Immature natural killer cell (primary cell): ENCODE measurements at regions not wholly inside any gene's neighbourhood (a gene's known extent, or its start where the extent isn't known, plus 50 kb on each side); places are given as distances from the start of the nearest gene placed in this dataset.
"Not testable (repeated sequence)": the region's sequence is repeated elsewhere in the genome, so short reads cannot be mapped to it uniquely, and the experiment has no call there.

Experiments
- DNase-seq, 3 donors: peaks; one replicate each; pipeline ENCODE4 v3.0.0; 2022; ENCODE audit warnings: mixed read lengths in 1 of 3
- H3K27ac Mint-ChIP-seq, 6 donors: one replicate each; pipeline ENCODE4 v1.8.0; 2020; ENCODE audit warnings: mixed read lengths in 6 of 6, mild to moderate bottlenecking in 5 of 6, inconsistent platforms in 4 of 6, moderate library complexity in 3 of 6
- H3K27me3 Mint-ChIP-seq, 3 donors: one replicate each; pipeline ENCODE4 v1.8.0; 2020 to 2021; ENCODE audit warnings: low read depth in 3 of 3, mild to moderate bottlenecking in 3 of 3, mixed read lengths in 3 of 3, moderate library complexity in 3 of 3, inconsistent platforms in 1 of 3
- H3K36me3 Mint-ChIP-seq, 3 donors: one replicate each; pipeline ENCODE4 v1.8.0; 2020; ENCODE audit warnings: mixed read lengths in 3 of 3, inconsistent platforms in 2 of 3, mild to moderate bottlenecking in 2 of 3
- H3K4me1 Mint-ChIP-seq, 2 donors: one replicate each; pipeline ENCODE4 v1.8.0; 2020; ENCODE audit warnings: inconsistent platforms in 2 of 2, mild to moderate bottlenecking in 2 of 2, mixed read lengths in 2 of 2, moderate library complexity in 1 of 2
- H3K4me3 Mint-ChIP-seq, 5 donors: one replicate each; pipeline ENCODE4 v1.8.0; 2020; ENCODE audit warnings: mild to moderate bottlenecking in 5 of 5, mixed read lengths in 5 of 5, inconsistent platforms in 3 of 5, moderate library complexity in 3 of 5
- H3K9me3 Mint-ChIP-seq, 6 donors: one replicate each; pipeline ENCODE4 v1.8.0; 2020; ENCODE audit warnings: mild to moderate bottlenecking in 6 of 6, mixed read lengths in 6 of 6, inconsistent platforms in 4 of 6, moderate library complexity in 3 of 6

DNA sequence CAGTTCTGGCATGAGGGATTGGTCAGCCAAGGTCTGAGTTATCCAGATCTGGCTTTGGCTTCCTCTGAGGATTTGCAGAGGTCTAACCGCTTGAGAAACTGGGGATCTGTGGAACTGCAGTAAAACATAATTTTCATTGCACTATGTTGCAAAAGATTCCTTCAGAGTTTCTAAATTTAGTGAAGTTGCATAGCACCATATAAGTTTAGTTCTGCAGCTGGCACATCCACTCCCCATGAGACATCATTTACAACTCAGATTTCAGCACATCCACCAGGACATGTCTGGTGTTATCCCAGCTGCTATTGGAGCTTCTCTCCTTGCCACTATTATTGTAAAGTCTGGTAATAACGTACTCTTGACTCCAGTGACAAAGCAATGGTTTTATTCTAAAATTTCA is 181.5 kb downstream of the CWF19L2 start:
- Mint-ChIP-seq H3K4me3 (no peak overlapping the region), H3K9me3 (peaks cover 23 to 40% (median 26%) of the 10 kb centered on the region in 6 donors), H3K27ac (no peak overlapping the region)

DNA sequence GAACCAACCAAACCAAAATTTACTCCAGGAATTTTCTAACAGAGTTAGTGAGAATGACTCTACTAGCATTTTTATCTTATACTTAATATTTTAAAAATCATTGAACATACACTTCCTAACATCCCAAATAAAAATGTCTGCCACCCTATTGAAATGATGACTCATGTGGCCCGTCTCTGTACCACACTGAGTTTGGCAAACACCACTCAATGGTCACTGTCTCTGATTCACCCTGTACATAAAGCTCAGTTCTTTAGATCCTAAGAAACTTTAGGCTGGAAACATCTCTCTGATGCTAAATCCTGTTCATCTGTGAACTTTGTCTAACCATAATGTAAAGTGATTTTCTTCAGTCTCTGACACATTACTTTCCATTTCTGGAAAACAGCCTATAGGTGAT is 182.0 kb downstream of the CWF19L2 start:
- H3K27me3 Mint-ChIP-seq = peaks cover 0 to 3% (median 2%) of the 10 kb centered on the region in 3 donors
- no peak for DNase-seq
- peaks cover 0 to 5% (median 0%) of the 10 kb centered on the region in 3 donors for H3K36me3 Mint-ChIP-seq
- no peaks in the 10 kb centered on the region for H3K4me1 Mint-ChIP-seq
- peaks cover 20 to 38% (median 24%) of the 10 kb centered on the region in 6 donors for H3K9me3 Mint-ChIP-seq
- no peak overlapping the region for H3K27ac Mint-ChIP-seq
- no peak overlapping the region for H3K4me3 Mint-ChIP-seq

More for the DNA sequence above, 181.5 kb downstream of the CWF19L2 start:
- no peak for DNase-seq
- Mint-ChIP-seq H3K4me1 (no peaks in the 10 kb centered on the region), H3K36me3 (peaks cover 0 to 5% (median 3%) of the 10 kb centered on the region in 3 donors), H3K27me3 (peaks cover 0 to 3% (median 2%) of the 10 kb centered on the region in 3 donors)

GRCh38 chr11:107274138-107274537 is 183.5 kb downstream of the CWF19L2 start:
- H3K4me1 Mint-ChIP-seq = no peaks in the 10 kb centered on the region
- H3K27ac Mint-ChIP-seq = no peak overlapping the region
- DNase-seq = no peak
- H3K4me3 Mint-ChIP-seq = no peak overlapping the region
- peaks cover 13 to 27% (median 18%) of the 10 kb centered on the region in 6 donors for H3K9me3 Mint-ChIP-seq
- H3K27me3 Mint-ChIP-seq = peaks cover 0 to 3% (median 2%) of the 10 kb centered on the region in 3 donors
- H3K36me3 Mint-ChIP-seq = peaks cover 0 to 5% (median 0%) of the 10 kb centered on the region in 3 donors

DNA sequence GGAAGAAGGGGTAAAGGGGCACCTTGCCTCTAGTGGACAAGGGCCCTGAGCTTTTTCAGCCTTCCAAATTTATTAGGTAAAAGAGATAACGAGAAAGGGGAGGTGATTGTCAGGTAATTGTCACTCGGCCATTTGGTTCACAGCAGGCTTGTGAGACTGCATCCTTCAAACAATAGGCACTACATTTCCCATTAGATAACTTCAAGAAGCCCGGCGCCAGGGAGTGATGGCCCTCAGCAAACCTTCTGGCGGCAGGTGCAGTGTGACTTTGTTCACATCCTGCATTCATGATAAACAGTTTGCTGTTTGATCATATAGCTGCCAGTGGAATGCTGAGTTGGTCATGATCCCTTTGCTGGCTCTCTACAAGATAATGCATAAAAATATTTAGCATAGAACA is 185.1 kb downstream of the CWF19L2 start:
- H3K4me1 Mint-ChIP-seq = no peaks in the 10 kb centered on the region
- no peaks in the 10 kb centered on the region for H3K36me3 Mint-ChIP-seq
- peaks cover 0 to 3% (median 2%) of the 10 kb centered on the region in 3 donors for H3K27me3 Mint-ChIP-seq
- peaks cover under 1 to 12% (median 5%) of the 10 kb centered on the region in 6 donors for H3K9me3 Mint-ChIP-seq
- H3K4me3 Mint-ChIP-seq = no peak overlapping the region
- DNase-seq = no peak
- no peak overlapping the region for H3K27ac Mint-ChIP-seq

GRCh38 chr11:107271425-107271824 is 186.2 kb downstream of the CWF19L2 start:
- H3K9me3 Mint-ChIP-seq = peaks cover 0 to 6% (median 3%) of the 10 kb centered on the region in 6 donors
- no peaks in the 10 kb centered on the region for H3K4me1 Mint-ChIP-seq
- peaks cover 0 to 3% (median 0%) of the 10 kb centered on the region in 3 donors for H3K27me3 Mint-ChIP-seq
- H3K27ac Mint-ChIP-seq = no peak overlapping the region
- DNase-seq = no peak
- H3K4me3 Mint-ChIP-seq = no peak overlapping the region
- H3K36me3 Mint-ChIP-seq = no peaks in the 10 kb centered on the region

DNA sequence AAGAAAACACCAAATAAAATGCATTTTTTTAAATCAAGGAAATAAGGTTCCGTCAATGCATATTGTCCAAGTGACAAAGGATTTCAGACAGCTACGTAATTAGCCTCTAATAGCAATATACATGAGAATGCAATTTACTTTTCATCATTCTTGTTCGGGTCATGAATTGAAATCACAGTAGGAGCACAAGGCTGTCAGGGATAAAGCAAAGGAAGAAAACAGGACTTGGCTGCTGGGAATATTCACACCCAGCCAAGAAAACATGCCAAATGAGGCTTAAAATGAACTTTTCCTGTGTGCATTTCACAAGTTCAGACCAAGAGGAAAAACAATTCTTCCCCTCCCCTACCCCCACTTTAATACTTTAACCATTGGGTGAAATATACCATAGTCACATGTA is 188.6 kb downstream of the CWF19L2 start:
- no peak overlapping the region for H3K4me3 Mint-ChIP-seq
- no peak for DNase-seq
- peaks cover 0 to 2% (median 0%) of the 10 kb centered on the region in 6 donors for H3K9me3 Mint-ChIP-seq
- H3K27ac Mint-ChIP-seq = no peak overlapping the region
- H3K36me3 Mint-ChIP-seq = no peaks in the 10 kb centered on the region
- peaks cover 0 to 3% (median 0%) of the 10 kb centered on the region in 3 donors for H3K27me3 Mint-ChIP-seq
- H3K4me1 Mint-ChIP-seq = no peaks in the 10 kb centered on the region

DNA sequence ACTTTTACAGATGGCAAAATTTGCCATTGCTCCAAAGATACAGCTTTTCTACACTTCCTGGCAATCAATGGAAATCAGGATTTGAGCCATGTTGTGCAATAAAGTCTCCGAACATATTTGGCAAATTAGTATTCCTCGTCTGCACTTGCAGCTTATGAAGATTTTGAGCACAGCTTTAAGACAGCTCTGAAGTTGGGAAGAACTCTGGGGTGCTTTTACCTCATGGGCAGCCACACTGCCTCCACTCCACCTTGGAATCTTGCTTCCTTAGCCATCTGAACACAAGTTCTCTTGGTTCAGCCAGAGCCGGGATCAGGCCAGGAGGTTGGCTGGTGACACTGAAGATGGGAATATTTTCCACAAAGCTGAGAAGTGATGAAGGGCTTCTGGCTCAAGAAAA is 191.2 kb downstream of the CWF19L2 start:
- peaks cover 0 to 4% (median 0%) of the 10 kb centered on the region in 3 donors for H3K27me3 Mint-ChIP-seq
- H3K27ac Mint-ChIP-seq = no peak overlapping the region
- no peak for DNase-seq
- no peak overlapping the region for H3K4me3 Mint-ChIP-seq
- H3K36me3 Mint-ChIP-seq = no peaks in the 10 kb centered on the region
- H3K4me1 Mint-ChIP-seq = no peaks in the 10 kb centered on the region
- peaks cover 0 to 3% (median 0%) of the 10 kb centered on the region in 6 donors for H3K9me3 Mint-ChIP-seq

GRCh38 chr11:107265591-107266121 is 192.0 kb downstream of the CWF19L2 start:
- no peaks in the 10 kb centered on the region for H3K36me3 Mint-ChIP-seq
- peaks cover 0 to 2% (median under 1%) of the 10 kb centered on the region in 3 donors for H3K27me3 Mint-ChIP-seq
- no peak overlapping the region for H3K4me3 Mint-ChIP-seq
- no peak for DNase-seq
- H3K9me3 Mint-ChIP-seq = peaks cover 0 to 2% (median 0%) of the 10 kb centered on the region in 6 donors
- H3K27ac Mint-ChIP-seq = no peak overlapping the region
- no peaks in the 10 kb centered on the region for H3K4me1 Mint-ChIP-seq

GRCh38 chr11:107263844-107264563 is 193.6 kb downstream of the CWF19L2 start:
- DNase-seq = no peak
- peaks cover 0 to 5% (median 2%) of the 10 kb centered on the region in 3 donors for H3K27me3 Mint-ChIP-seq
- H3K9me3 Mint-ChIP-seq = peaks cover 0 to 6% (median 0%) of the 10 kb centered on the region in 6 donors
- H3K4me1 Mint-ChIP-seq = no peaks in the 10 kb centered on the region
- H3K27ac Mint-ChIP-seq = no peak overlapping the region
- H3K4me3 Mint-ChIP-seq = no peak overlapping the region
- H3K36me3 Mint-ChIP-seq = no peaks in the 10 kb centered on the region

DNA sequence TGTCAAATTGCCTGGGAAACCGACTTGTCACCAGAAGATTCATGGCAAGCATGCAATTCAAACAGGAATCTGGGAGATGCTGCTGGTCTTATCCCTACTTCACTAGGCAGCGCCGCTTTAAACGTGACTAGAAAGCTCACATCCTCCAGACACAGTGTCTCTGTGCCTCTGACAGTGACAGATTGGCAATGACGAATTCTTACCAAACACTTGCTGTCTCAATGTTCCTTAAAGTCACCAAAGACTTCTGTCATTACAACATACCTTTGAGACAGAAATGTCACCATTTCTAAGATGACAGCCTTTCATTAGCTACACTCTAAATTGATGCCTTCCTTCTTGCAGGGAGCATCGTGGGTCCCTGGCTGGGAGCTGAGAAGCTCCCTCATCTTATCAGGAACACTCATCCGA is 197.8 kb downstream of the CWF19L2 start:
- Mint-ChIP-seq H3K36me3 (peaks cover 0 to 2% (median 0%) of the 10 kb centered on the region in 3 donors), H3K4me1 (no peaks in the 10 kb centered on the region), H3K27ac (no peak overlapping the region), H3K9me3 (peaks cover 0 to 7% (median 2%) of the 10 kb centered on the region in 6 donors), H3K27me3 (peaks cover 0 to 5% (median 2%) of the 10 kb centered on the region in 3 donors), H3K4me3 (no peak overlapping the region)
- DNase-seq = no peak

DNA sequence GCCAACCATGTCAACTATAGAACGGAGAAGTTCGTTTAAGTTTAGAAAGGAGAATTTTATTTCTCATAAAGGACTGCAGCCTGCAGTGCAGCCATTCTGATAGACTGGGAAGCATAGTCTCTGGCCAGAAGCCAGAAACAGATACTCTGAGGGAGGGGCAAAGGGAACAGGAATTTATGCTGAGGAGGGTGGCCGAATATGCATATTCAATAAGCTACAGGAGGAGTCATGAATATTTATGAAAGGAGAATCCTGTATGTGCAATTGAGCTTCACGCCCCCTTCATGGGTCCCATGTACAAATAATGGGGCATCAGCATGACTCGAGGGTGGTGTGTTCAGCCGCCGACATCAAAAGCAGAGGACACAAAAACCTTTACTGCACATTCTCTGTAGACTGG is 199.9 kb downstream of the CWF19L2 start:
- peaks cover 0 to 7% (median 2%) of the 10 kb centered on the region in 6 donors for H3K9me3 Mint-ChIP-seq
- no peak for DNase-seq
- peaks cover 0 to 7% (median 2%) of the 10 kb centered on the region in 3 donors for H3K27me3 Mint-ChIP-seq
- H3K27ac Mint-ChIP-seq = no peak overlapping the region
- H3K4me1 Mint-ChIP-seq = no peaks in the 10 kb centered on the region
- no peak overlapping the region for H3K4me3 Mint-ChIP-seq
- peaks cover 0 to 4% (median 0%) of the 10 kb centered on the region in 3 donors for H3K36me3 Mint-ChIP-seq

GRCh38 chr11:107253661-107254060 is 204.0 kb downstream of the CWF19L2 start:
- H3K4me1 Mint-ChIP-seq, H3K4me3 Mint-ChIP-seq, H3K27ac Mint-ChIP-seq, H3K36me3 Mint-ChIP-seq, DNase-seq, H3K27me3 Mint-ChIP-seq, H3K9me3 Mint-ChIP-seq: not testable (repeated sequence)

DNA sequence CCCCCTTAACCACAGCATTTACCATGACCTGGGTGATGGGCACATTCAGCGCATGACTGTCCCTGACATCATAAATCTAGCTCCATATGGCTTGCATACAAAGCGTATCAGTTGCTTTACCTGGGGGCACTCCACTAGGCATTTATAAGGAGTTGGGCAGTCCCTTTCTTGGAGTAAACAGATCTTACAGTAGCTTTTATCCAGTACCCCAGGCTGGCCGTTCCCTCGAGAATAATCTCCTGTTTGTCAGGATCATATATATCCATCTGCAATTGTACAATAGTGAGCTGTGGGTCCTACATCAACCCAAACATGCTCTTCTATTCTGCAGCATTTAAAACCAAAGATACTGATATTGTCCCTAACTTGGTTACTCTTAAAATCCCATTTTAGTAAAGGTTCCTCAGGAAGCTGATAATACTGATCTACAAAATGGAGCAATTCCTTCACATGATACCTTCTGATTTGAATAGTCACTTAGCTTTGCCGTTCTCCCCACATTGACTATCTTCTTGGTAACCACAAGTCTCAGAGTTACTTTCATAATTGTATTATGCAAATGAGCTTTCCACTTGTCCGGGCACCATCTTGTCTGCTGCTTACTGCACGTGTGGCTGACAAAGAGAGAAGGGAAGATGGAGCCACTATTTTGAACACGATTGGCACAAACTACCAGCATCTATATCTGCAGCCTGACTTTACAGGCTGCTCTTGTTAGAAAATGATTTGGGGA is 205.0 kb downstream of the CWF19L2 start:
- Mint-ChIP-seq H3K4me3 (no peak overlapping the region), H3K9me3 (peaks cover 0 to 4% (median 1%) of the 10 kb centered on the region in 6 donors), H3K27ac (no peak overlapping the region), H3K4me1 (no peaks in the 10 kb centered on the region), H3K27me3 (peaks cover 0 to 2% (median 2%) of the 10 kb centered on the region in 3 donors), H3K36me3 (peaks cover 0 to 4% (median 0%) of the 10 kb centered on the region in 3 donors)
- DNase-seq = no peak

- Mint-ChIP-seq H3K27ac (no peak overlapping the region), H3K9me3 (peaks cover 0 to 4% (median 1%) of the 10 kb centered on the region in 6 donors), H3K36me3 (peaks cover 0 to 4% (median 0%) of the 10 kb centered on the region in 3 donors), H3K27me3 (peaks cover 0 to 2% (median 2%) of the 10 kb centered on the region in 3 donors), H3K4me3 (no peak overlapping the region), H3K4me1 (no peaks in the 10 kb centered on the region)
- no peak for DNase-seq
These were observed 206.3 kb downstream of the CWF19L2 start for GRCh38 chr11:107251298-107251697.
